ENCODE measurements at regions not wholly inside any gene's neighbourhood (a gene's known extent, or its start where the extent isn't known, plus 50 kb on each side); places are given as distances from the start of the nearest gene placed in this dataset.

GRCh38 chr7:12085516-12085915 lies 125.6 kb upstream of the TMEM106B start:
- DNase-seq = no peak

GRCh38 chr7:12089951-12090756 lies 120.9 kb upstream of the TMEM106B start:
- no peak for DNase-seq

- no peak for DNase-seq
Measured at GRCh38 chr7:12090757-12091221, 120.3 kb upstream of the TMEM106B start.

GRCh38 chr7:12091231-12091630 lies 119.9 kb upstream of the TMEM106B start:
- DNase-seq = no peak

- no peak for DNase-seq
Measured at GRCh38 chr7:12092499-12093130, 118.5 kb upstream of the TMEM106B start.

- DNase-seq = no peak
Measured at GRCh38 chr7:12093365-12093764, 117.7 kb upstream of the TMEM106B start.

- no peak for DNase-seq
Measured at GRCh38 chr7:12094365-12094921, 116.7 kb upstream of the TMEM106B start.

GRCh38 chr7:12102126-12102525 lies 109.0 kb upstream of the TMEM106B start:
- no peak for DNase-seq

GRCh38 chr7:12102527-12102926 lies 108.6 kb upstream of the TMEM106B start:
- no peak for DNase-seq

- DNase-seq = no peak
Measured at GRCh38 chr7:12103948-12104347, 107.1 kb upstream of the TMEM106B start.

GRCh38 chr7:12107381-12107780 lies 103.7 kb upstream of the TMEM106B start:
- DNase-seq = no peak

- DNase-seq = no peak
Measured at GRCh38 chr7:12107841-12108254, 103.2 kb upstream of the TMEM106B start.

GRCh38 chr7:12110425-12110824 lies 100.7 kb upstream of the TMEM106B start:
- DNase-seq = no peak

- no peak for DNase-seq
Measured at GRCh38 chr7:12111422-12112405, 99.4 kb upstream of the TMEM106B start.

- DNase-seq = no peak
Measured at GRCh38 chr7:12117170-12117569, 93.9 kb upstream of the TMEM106B start.

- DNase-seq = no peak
Measured at GRCh38 chr7:12119620-12120303, 91.3 kb upstream of the TMEM106B start.

- no peak for DNase-seq
Measured at GRCh38 chr7:12120632-12121031, 90.5 kb upstream of the TMEM106B start.

GRCh38 chr7:12123172-12123571 lies 87.9 kb upstream of the TMEM106B start:
- no peak for DNase-seq

GRCh38 chr7:12124028-12124427 lies 87.1 kb upstream of the TMEM106B start:
- no peak for DNase-seq

- DNase-seq = no peak
Measured at GRCh38 chr7:12127455-12127854, 83.6 kb upstream of the TMEM106B start.

GRCh38 chr7:12130609-12131008 lies 80.5 kb upstream of the TMEM106B start:
- no peak for DNase-seq

GRCh38 chr7:12131122-12131521 lies 80.0 kb upstream of the TMEM106B start:
- DNase-seq = no peak

All from stimulated activated CD4-positive, alpha-beta T cell treated with anti-CD3 and anti-CD28 coated beads, Interleukin-4, amount 100 ng/mL, for 24 hours (primary cell).